HG03342 (cell line): ENCODE measurements at regions not wholly inside any gene's neighbourhood (a gene's known extent, or its start where the extent isn't known, plus 50 kb on each side); places are given as distances from the start of the nearest gene placed in this dataset.
"Not testable (repeated sequence)": the region's sequence is repeated elsewhere in the genome, so short reads cannot be mapped to it uniquely, and the experiment has no call there.

Experiments
- ATAC-seq: cut with Tn5 transposase; IDR thresholded peaks from one replicate; pipeline ENCODE4 v1.9.1; 2021; ENCODE audit warnings: mild to moderate bottlenecking, moderate library complexity; ENCODE audit not compliant: unreplicated experiment

DNA sequence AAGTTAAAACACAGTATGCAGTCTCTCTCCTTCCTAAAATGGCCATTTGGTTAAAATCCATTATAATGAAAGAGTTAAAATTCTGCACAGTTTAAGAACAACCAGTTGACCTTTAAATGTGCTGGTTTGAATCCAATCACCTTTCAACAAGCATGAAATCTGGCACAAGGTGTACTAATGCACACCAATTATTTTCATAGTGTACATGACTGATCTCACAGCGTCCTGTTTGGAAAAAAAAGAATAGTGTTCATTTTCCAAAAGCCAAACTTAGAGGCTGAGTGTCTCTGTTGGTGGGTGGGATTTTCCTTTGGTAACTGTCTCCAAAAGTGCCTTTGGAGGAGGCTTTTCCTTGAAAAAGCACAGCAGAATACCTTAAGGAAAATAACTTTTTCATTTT is 180.6 kb downstream of the DEPDC1B start:
- no peak for ATAC-seq

DNA sequence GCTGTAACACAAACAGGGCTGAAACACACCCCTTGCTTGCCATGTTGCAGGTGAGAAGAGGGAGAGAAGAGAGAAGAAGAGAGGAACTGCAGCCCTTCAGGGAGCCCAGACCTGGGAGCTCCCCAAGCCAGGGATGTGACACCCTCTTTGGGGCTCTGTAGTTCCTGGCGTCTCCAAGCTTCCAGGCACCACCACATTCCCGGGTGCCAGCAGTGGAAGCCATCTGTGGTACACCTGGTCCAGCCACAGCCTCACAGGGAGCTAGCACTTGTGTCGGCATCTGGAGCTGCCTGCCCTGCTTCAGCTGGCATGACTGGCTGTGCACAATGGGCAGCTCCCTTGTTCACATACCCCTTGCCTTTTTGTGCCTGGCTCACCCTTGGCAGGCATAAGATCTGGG is 182.1 kb downstream of the DEPDC1B start:
- no peak for ATAC-seq

DNA sequence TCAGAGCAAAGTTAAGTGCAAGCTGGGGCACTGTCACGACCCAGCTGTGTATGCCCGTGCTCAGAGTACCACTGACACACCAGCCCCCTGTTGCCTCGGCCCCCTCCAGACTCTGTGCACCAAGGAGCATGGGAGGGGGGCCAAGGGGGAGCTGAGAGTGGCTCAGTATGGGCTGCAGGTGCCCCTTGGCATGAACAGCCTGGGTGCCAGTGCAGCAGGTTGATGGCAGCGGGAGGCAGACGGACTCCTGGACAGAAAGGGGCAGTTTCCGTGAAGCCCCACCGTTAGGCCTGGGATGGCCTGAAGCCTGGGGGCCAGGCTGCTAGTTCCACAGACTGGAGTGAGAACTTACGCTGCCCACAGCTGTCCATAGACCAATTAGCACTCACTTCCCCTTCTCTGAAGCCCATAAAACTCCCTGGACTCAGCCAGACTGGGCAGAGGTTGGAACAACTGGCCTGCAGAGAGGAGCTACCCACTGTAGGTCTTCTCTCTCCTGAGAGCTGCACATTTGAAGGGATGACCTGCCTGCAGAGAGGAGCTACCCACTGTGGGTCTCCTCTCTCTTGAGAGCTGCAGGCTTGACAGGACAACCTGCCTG is 182.8 kb downstream of the DEPDC1B start:
- no peak for ATAC-seq

DNA sequence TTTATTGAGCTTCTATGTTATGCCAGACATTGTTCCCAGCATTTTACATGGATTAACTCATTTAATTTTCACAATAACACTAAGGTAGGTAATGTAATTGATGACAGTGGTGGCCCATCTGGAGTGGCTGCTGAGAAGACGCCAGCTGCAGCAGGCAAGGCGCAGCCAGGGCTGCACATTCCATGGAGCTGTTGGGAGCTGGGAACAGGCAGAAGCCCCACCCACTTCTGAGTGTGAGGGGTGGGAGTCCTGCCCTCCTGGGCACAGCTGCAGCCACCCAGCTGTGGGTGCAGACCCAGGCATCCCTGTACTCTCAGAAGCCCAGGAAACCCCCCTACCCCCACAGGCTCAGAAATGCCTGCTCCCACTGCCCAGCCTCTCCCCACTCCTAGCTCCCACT is 183.3 kb downstream of the DEPDC1B start:
- no peak for ATAC-seq

DNA sequence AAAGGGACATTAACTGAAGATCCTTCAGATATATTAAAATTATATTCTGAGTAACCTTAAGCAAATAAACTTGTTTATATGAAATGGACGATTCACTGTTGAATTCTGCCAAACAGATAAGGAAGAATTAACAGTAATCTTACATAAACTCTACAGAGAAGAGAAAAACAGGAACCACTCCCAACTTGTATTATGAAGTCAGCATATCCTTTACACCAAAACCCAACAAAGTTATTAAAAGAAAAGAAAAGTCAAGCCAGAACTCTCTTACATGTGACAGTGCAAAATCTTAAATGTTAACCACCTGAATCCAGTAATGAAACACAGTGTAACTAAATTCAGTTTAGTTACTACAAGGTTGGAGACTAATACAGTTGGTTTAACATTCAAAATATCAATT is 185.8 kb downstream of the DEPDC1B start:
- no peak for ATAC-seq

DNA sequence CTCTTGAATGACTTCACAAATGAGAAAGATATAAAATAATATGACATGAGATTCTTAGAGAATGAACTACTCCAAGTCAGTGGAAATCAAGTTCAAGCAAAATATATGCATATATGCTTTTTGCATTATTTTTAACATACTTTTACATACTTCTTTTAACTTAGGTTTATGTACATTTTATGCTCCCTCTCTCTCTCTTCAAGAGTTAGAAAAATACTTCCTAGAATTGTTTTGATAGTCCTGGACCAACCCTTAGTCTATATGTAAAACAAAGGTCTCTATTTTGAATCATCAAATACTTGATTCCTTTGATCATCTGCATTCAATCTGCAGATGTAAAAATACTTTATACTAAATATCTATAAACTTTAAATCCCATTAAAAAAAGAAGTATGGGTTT is 187.8 kb downstream of the DEPDC1B start:
- no peak for ATAC-seq

DNA sequence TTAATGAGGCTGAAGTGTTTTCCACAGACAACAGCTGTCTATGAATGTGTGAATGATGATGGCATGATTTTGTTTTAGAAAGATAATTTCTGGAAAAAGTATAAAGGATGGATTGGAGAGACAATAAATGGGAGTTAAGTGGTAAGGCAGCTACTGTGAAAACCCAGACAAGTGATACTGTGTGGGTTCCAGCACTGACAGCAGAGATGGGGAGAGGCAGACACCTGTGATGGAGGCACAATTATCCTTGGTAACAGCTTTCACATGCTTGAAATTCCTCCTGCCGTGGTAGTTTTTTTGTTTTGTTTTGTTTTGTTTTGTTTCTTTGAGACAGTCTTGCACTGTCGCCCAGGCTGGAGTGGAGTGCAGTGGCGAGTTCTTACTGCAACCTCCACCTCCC is 189.3 kb downstream of the DEPDC1B start:
- no peak for ATAC-seq

DNA sequence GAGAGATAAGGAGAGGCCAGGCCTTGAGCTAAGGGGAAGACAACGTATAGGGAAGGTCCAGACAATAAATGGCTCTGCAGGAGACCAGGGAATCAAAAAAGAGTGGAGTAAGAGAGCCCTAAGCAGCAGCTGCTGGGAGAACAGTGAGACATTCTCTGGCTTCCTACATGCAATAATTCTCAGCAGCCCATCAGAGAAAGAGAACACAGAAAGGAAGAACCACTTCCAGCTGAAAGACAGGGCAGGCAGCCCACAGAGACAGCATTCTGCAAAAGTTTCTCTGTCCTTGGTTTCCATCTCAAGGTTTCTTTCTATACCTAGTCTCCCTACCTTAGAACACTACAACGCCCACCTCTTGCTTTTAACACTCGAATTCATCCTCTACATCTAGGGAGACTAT is 189.9 kb downstream of the DEPDC1B start:
- no peak for ATAC-seq

DNA sequence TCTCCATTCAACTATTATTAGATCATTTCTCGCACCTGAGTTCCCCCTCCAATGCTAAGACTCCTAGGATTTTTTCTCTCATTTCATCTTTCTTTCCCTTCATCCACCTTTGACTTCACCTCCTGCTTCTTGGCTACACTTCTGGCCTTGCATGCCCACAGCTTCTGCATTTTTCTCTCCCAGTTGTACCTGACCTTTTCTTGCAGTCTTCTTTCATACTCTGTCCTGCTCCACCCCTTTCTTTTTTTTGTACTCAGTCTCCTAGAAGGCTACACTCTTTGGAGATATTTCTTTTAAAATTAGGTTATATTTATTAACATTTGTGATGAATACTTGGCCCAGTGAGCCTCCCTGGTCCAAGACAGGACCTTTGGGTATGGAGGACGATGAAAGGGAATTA is 190.4 kb downstream of the DEPDC1B start:
- no peak for ATAC-seq

DNA sequence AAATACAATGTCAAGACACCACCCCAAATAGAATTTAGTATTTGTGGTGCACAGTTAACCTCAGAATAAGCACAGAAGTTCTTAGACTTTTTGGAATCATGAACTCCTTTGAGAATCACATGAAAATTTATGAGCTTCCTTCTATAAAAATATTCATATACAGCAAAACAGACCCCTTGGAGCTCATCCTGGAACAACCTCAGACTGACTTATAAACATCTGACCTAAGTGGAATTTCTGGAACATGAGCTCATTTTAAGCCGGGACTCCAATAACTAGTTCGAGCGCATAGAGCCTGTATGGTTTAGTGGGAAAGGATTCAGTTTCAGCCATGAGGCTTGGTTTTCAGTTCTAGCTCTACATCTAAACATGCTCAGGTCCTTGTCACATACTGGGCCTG is 192.3 kb downstream of the DEPDC1B start:
- no peak for ATAC-seq

DNA sequence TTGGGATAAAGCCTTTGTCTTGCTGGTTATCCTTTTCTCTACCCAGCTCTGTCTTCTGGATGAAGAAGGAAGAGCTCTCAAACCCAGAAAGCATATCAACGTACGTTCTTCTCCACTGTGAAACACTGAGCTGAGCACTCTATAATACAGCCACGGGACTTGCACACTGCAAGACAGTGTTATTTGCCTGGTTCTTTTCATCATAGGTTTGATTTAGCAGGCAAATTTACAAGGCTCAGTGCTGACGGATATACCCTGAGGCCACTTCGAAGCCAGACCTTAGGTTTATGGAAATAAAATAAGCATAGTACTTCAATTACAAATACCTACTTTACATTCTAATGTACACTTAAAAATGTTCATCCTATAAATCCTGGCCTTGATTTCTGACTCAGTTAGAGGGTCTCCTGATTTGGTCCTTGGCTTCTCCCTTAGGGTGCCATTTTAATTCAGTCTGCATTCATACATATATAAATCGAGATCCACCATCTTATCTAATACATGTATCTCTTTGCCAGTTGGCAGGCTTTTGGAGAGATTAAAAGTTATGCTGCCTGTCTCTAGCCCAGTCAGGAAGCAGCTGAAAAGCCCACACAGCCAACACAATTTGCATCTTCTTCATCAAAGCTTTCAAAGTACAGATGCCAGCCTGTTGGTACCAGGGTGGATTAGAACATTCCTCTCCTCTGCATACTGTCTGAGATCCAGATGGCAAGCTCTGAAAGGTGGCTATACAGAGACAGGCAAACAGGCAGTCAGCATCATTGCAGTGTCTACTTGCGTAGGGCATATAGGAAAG is 194.4 kb downstream of the DEPDC1B start:
- ATAC-seq, result no peak

DNA sequence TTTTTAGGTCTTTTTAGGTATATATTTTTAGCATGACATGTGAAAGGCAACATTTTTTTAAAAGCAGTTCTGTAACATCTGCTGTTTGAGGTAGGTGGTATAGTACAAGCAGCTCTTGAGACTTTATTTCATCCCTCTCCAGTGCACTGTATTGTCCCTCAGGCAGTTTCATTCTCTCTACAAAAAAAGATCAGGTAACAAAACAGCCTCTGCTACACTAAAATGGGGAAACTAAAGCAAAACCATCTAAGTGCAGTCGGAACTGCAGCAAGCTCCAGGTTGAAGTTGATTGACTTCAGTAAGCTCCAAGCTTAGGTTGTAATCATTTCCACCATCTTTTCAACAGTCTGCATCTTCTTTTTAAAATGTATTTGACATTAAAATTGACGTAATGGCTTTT is 195.6 kb downstream of the DEPDC1B start:
- peak; percentile 63 for ATAC-seq

DNA sequence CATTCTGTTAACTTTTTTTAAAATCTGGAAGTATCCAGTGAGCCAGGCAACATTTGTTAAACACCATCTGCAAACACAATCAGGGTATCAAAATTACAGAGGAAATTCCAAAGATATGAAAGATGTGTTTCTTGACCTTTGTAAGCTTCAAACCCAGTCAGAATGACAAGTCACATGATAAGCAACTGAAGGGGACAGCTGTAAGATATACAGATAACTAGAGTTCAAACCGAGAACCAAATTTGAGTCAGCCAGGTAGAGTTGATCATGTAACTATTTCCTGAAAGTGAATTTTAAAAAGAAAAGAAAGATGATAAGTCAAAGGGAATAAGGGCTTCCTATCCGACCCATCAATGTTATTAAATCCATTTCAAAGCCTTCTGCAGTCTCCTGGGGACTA is 196.2 kb downstream of the DEPDC1B start:
- peak; percentile 84 for ATAC-seq

DNA sequence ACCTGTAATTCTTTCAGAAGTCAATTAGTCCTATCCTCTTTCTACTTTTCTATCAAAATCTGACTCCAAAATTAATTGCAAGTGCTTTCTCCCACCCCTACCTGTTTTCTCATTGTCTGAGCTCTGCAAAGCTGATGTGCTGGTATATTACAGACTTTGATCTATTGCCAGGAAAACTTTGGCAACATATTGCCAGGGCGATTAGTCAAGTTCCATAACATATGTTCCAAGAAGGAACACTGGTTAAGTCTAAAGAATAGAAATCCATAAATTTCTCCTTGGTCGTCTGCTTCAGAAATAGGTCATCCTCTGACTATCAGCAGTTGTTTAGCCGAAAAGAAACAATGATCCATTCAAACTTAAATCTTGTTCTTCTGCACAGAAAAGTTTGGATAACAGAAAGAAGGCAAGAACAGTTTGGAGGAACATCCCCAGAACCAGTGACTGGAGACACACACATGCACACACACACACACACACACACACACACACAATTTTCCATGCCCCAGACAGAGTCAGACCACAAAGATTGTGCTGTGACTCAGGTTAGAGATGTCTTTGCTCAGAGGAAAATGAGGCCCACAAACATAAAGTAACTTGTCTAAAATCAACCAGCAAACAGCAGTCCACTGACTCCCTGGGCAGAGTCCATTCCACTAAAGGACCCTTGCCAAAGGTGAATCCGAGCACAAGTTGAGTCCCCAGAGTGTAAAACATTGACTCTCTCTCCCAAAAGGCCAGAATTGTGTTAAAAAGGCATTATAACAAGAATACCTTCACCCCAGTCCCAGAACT is 202.1 kb downstream of the DEPDC1B start:
- ATAC-seq, result no peak

DNA sequence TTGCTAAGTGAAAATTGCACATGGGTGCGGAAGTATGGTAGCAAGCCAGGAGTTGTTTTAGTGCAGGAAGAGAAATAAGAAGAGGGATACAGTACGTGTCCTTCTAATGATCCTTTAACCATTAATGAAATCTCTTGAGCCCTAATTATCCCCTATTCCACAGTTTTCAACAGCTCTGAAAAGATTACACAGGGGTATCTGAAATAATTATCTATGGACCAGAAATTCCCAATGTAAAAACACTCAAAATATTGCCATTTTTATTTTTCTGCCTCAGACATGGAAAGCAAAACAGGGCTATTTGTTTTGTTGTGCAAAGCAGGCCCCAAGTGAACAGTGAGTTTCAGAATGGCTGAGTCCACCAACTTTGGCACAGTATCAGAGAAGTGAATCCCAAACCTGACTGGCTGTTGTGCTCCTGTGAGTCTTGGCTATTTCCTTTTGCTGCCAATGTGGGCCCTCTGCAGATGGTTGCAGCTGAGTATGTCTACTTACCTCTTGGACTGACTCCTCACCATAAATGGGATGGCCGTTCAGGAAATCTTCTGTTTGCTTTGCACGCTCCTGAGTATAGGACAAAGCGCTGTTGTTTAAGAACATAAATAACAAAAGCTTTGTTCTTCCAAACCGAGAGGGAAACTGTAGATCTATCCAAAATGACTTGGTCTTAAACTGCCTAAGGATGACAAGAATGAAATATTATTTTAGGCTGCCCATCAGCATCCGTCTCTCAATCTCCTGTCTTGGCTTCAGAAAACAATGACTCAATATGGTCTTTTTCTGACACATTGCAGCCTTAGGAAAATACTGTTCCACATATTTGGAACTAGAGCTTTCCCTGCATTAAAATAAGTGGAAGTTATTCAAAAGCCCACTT is 204.1 kb downstream of the DEPDC1B start:
- ATAC-seq, result no peak

DNA sequence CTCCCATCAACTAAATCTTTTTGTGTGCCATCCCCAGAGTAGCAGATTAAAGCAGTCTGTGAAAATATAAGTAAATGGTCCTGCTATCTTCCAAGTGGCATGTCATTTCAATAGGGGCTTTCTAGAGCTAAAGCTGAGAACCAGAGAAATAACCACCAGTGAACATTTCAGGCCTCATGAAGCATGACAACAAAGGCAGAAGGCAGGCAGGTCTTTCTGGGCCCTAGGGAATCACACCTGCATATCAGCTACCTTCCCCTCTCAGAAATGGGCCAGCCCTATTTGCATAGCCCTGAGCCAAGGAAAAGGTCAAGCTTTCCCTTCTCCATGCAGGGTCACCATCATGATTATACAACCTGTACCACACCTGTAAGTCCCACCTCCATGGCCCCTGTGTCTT is 205.3 kb downstream of the DEPDC1B start:
- peak; percentile 86 for ATAC-seq

DNA sequence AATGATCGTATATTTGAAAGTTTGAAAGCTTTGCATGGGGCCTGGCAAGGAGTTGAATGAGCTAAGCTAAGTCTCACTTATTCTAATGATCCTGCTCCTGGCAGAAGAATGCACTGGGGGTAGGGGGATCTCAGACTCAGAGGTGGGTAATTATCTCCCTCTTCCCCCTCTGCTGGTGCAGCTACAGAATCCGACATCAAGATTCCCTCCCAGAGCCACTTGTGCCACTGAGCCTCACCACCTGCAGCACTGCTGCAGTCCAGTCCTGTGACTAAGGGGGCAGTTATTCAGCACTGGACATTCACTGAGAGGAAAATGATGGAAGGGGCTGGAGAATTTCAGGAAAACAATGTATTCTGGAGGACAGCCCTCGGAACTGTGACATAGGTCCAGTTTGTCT is 205.8 kb downstream of the DEPDC1B start:
- ATAC-seq, result no peak

DNA sequence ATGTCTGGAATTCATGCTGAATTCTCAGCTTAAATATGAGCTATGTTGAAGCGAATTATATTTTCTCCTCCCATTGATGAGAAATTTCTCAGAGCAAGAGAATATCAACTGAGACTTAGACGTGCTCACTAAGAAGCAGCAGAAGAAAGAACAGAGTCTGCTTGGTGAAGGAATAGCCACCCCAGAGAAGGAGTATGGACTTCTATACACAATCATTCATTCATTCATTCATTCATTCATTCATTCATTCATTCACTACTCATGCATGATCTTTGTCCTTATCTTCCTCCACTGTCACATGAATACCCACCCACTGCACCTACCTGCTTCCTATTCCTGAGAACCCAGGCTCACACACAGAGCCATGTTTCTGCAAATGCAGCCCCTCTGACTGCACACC is 206.6 kb downstream of the DEPDC1B start:
- no peak for ATAC-seq

DNA sequence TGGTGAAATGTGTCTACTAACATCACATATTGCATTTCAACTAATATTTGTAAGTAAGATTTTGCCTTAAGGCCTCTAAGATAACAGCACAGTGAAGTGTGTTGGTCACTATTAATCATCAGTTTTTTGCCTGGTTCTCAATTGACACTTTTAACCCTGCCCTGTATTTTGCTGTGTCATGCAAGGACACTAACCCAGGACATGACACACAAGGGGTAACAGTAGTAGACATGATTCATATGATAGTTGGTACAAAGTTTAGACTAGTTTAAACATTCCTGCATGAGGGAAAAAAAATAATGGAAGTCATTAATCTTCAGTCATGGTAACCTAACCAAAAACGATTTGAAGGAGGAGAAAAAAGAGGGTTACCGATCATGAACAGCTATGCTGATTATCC is 207.0 kb downstream of the DEPDC1B start:
- no peak for ATAC-seq

DNA sequence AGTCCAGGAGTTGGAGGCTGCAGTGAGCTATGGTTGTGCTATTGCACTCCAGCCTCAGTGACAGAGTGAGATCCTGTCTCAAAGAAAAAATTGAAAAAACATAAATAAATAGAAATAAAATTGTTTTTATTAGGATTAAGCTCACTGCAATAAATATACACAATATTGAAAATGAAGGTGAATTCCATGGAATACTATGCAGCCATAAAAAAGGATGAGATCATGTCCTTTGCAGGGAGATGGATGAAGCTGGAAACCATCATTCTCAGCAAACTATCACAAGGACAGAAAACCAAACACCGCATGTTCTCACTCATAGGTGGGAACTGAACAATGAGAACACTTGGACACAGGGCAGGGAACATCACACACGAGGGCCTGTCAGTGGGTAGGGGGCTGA is 207.6 kb downstream of the DEPDC1B start:
- not testable (repeated sequence) for ATAC-seq

DNA sequence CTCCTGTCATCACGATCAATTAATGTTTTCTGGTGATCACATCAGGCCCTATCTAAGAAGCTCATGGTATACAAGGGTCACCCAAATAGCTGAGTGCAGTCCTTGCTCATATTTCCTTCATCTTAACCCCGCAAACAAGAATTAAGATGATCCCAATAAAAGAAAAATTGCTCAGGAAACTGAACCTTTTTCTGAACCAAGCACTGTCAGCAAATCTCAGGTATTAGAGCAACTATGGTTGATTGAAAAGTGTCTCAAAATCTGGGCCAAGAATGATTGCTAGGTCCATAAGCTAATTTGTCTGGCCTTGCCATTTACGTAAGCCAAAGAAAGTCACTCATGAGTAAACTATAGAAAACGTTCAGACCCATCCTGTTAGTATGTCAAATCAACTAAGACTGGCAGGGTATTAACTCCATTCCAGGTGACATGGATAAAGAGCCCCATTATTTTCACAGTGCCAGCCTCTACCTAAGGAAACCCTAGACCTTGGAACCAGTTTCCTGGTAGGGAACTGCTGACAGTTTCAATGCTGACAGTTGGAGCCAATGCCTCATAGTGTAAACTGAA is 209.3 kb downstream of the DEPDC1B start:
- no peak for ATAC-seq
